Smooth muscle cell of the brain vasculature (primary cell): ENCODE measurements at regions not wholly inside any gene's neighbourhood (a gene's known extent, or its start where the extent isn't known, plus 50 kb on each side); places are given as distances from the start of the nearest gene placed in this dataset.

Experiments used
- DNase-seq: peaks from one replicate; pipeline ENCODE4 v3.0.0-alpha.2; 2012; ENCODE audit warnings: low read depth, low spot score

DNA sequence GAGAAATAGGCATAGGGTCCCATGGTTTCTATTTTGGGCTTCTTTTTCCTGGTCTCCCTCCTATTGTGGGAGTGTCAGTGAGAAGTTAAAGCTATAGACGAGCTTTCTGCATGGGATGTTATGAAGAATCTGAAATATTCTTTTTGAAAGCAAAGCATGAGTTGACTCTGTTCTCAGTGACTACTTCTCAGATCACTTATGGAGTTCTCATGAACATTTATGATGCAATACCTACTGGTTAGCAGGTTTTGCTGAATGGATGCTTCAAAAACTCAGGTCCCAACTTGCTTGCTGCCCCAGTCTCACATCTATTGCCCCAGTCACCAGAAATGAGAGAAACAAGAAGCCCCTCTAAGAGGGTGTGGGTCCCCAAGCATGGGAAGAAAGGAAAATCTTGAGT, 365.0 kb downstream of the HRH4 start:
- no peak for DNase-seq

- no peak for DNase-seq
Measured at GRCh38 chr18:24826605-24827004, 366.2 kb downstream of the HRH4 start.

DNA sequence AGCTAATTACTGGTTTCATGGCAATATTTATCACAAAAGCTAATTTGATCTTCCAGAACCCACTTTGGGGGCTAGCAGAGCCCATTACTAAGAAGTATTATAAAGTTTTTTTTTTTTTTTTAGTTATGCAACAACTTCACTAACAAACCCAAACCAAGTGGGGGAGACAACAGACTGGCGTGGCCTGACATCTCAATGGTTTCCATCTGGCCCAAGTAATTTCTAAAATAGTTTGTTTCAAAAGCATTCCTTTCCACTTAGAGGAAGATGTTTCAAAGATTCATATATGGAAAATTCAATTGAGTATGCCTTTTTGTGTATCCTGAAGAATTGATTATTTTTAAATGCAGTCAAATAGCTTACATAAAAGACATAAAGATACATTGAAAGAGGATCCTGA, 367.1 kb downstream of the HRH4 start:
- DNase-seq = no peak

- DNase-seq = no peak
Measured at GRCh38 chr18:24831081-24831480, 370.6 kb downstream of the HRH4 start.

DNA sequence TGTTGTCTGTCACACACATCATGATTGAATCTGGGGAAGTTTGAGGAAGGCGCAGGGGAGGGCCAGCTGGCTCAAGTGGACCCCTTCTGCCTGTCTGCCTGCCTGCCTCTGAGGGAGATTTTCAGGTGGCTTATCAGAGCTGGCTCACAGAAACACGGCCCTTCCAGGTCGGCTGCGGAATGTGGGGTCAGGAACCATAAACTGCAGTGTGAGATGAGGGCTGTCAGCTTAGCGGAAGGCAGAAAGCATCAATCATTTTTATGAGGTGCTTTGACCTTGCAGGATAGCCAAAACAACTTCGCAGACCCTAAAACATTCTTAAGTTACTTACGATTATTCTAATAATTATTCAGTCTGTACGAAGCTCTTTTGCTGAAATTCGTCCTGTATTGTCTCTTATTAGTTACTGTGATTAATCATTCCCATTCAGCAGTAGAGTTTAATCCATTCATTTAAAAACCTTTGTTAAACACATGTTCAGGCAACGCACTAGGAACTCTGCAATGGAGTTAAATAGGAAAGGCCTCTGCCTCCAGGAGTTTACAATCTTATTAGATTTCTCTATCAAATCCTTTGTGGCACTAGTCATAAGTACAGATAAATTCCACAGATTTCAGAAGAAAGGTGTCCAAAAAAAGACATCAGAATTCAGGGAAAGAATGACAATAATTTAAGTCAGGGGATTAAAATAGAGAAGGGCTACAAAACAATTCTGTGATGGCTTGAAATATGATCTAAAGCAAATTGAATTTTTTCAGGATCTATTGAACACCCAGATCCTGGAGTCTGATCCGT, 371.6 kb downstream of the HRH4 start:
- no peak for DNase-seq

GRCh38 chr18:24835751-24836150, 375.3 kb downstream of the HRH4 start:
- DNase-seq = no peak

- DNase-seq = no peak
Measured at GRCh38 chr18:24837066-24837465, 376.6 kb downstream of the HRH4 start.

DNA sequence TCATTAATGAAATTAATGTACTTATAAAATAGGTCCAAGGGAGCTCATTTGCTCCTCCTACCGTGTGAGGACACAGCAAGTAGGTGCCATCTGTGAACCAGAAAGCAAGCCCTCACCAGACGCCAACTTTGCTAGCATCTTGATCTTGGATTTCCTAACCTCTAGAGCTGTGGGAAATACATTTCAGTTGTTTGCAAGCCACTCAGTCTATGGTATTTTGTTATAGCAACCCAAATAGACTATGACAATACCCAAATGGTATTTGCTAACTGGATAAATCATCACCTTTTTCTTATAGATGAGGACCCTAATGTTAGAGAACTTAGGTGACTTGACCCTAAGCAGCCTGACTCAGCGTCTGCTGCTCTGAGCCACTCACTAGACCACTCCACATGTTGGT, 379.6 kb downstream of the HRH4 start:
- DNase-seq = no peak

- no peak for DNase-seq
Measured at GRCh38 chr18:24840640-24841039, 380.2 kb downstream of the HRH4 start.

- no peak for DNase-seq
Measured at GRCh38 chr18:24841536-24841935, 381.1 kb downstream of the HRH4 start.

GRCh38 chr18:24843123-24843522, 382.7 kb downstream of the HRH4 start:
- DNase-seq = no peak

- no peak for DNase-seq
Measured at GRCh38 chr18:24846138-24846537, 385.7 kb downstream of the HRH4 start.

DNA sequence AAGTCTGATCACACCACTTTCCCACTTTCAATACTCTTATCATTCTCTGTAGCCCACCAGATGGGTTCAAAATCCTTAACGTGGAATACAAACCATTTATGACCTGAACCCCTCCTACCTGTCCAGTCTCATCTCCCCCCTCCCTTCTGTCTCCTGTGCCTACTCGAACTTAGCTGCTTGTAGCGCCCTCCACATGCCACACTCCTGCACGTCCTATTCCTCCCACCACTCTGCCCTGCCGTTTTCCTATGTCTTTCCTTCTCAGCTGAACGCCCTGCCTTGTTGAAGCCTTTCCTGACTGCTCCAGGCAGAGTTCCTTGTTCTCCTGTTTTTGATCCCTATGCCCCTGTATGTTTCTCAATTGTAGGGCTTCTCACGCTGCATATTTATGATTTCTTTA, 390.1 kb downstream of the HRH4 start:
- no peak for DNase-seq

GRCh38 chr18:24853076-24853475, 392.6 kb downstream of the HRH4 start:
- no peak for DNase-seq

DNA sequence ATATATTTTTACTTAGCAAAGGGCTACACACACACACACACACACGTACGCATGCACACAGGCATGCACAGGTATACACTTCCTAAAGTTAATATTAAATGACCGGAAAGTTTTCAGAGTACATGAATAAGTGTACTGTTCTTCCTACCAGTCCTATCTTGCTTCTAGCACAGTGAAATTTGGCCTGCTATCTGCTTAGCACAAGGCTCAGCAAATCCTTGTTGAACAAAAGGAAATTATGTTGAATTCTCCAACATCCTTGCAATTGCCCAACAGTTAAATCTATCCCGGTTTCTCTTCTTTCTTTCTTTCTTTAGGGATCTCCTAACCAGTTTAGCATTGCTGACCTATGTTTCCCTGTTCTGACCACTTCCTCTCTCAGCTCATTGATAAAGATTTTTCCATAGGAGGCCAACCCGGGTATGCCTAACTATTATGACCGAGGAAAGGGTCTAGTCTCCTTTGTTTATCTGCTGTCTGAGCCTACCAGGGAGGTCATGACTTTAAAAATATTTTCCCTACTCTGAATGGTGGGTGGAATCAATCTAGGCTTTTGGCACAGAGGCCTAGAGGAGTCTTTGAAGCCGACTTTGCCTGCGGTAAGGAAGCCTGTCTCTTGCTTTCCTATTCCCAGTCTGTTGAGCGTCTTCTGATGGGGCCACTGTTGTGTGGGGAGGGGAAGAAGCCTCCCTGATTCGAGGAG, 400.7 kb downstream of the HRH4 start:
- no peak for DNase-seq

DNA sequence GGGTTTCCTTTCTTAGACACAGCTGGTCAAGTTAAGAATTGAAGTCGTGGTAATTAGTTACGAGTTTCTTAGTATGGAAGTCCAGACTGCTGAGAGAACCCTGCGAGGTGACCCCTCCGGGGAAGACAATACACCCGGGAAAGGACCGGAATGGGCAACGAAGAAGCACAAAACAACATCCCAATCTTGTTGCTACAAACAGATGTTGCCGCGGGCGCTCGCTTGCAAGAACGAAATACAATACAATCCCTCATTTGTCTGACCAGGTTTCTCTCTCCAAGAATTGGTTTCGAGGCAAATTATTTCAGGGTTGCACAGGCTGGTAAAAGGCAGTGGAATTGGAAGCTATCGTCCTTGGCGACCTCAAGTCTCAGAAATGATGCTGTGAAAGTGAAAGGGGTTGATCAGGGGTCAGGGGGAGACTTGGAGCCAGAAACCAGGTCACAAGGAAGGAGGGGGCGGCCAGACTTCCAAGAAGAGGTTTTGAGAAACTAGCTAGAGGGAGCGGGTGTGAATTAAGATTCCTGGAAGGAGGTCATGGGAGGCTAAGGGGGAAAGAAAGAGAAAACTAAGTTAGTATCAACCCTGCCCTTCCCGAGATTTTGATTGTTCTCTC, 401.9 kb downstream of the HRH4 start:
- no peak for DNase-seq

DNA sequence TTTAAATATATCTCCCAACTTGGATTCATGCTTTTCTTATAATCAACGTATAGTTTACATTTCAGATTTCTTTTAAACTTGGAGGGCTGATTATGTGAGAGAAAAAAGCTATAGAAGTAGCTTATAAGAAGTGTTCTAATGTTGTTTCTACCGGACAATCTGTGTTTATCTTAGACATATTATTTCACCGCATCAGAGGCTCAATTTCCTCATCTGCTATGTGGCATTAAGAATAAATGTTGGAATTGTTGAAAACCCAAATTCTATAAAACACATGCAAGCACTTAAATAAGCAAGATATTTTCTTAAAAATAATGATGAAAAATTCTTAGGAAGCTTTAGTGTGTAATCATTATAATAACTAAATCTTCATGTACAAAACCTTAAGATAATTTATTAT, 407.9 kb downstream of the HRH4 start:
- DNase-seq = no peak

- no peak for DNase-seq
Measured at GRCh38 chr18:24868760-24869237, 408.4 kb downstream of the HRH4 start.

DNA sequence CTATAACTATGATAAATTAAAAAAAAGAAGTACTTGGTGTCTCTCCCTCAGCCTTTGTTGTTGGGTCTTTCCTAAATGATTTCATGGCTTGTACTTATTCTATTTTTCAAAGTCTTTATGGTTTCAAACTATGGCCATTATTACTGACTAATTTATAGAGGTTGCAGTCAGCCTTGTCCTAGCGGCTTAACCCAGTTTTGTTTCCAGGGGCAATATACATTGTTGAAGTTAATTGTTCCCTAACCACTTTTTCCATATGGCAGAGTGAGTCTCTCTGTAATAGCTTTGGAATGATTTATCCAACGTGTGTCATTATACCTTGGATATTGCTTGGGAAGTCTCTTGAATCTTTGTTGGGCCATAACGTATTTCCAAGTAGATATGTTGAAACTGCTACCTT, 408.8 kb downstream of the HRH4 start:
- DNase-seq = no peak

GRCh38 chr18:24875286-24875685, 414.8 kb downstream of the HRH4 start:
- no peak for DNase-seq

DNA sequence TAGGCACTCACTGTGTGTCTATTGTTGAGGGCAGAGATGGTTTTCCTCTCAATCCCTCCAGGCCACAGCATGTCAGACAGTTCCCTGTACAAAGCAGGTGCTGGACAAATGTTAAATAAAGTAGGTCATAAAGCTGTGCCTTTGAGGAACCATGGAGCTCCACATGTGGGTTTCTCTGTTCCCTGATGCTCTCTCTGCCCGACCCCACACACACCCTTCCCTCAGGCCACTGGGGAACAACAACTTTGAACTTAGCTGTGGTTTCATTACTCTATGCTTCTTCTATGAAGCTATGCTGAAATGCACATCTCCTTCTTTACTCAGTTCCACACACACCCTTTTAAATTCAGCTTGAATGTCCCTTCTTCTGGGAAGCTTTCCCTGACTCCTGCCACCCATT, 415.3 kb downstream of the HRH4 start:
- no peak for DNase-seq

DNA sequence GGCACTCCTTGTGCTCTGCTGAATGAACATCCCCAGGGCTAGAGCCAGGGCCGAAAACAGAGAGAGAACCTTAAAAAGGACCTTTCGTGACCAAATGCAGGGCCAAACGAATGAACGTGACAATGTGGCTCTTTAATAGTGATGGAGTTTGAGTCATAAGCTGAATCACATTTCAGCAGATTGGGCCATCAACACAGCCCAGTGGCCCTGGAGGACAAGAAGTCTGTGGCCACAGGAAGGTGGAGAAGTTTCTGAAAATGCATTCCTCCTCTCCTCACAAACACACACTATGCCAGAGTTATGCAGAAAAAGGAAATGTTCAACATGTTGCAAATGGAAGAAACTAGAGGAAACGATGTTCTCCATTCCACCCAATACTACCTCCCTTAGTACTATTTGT, 415.8 kb downstream of the HRH4 start:
- DNase-seq = no peak

- DNase-seq = no peak
Measured at GRCh38 chr18:24877066-24877465, 416.6 kb downstream of the HRH4 start.
